GM23338 (cell line): ENCODE measurements at regions not wholly inside any gene's neighbourhood (a gene's known extent, or its start where the extent isn't known, plus 50 kb on each side); places are given as distances from the start of the nearest gene placed in this dataset.

Experiments used
- ATAC-seq: fragments of 200-7000 bp; cut with Tn5 transposase; 3 replicates; pipeline ENCODE4 v1.9.1; 2020
- DNase-seq: peaks from one replicate; pipeline ENCODE4 v3.0.0-alpha.2; 2015; ENCODE audit warnings: low spot score
- H2AFZ ChIP-seq: fragments of 200-600 bp; sonication (generic); 2 replicates; pipeline ENCODE4 v1.8.0; 2016; ENCODE audit warnings: antibody characterized with exemption, mild to moderate bottlenecking, moderate library complexity
- H3F3A ChIP-seq: fragments of 200-600 bp; sonication (generic); replicated peaks from 2 replicates; pipeline ENCODE4 v1.8.0; 2017; ENCODE audit warnings: antibody characterized with exemption, mixed run types, low read depth
- H3K27ac ChIP-seq: fragments of 200-600 bp; sonication (generic); 2 replicates; pipeline ENCODE4 v1.6.1; 2016; ENCODE audit warnings: low read depth
- H3K27me3 ChIP-seq: fragments of 200-600 bp; sonication (generic); 2 replicates; pipeline ENCODE4 v1.8.0; 2016; ENCODE audit warnings: mild to moderate bottlenecking, mixed run types, moderate library complexity; ENCODE audit not compliant: insufficient read depth
- H3K36me3 ChIP-seq: fragments of 200-600 bp; sonication (generic); 2 replicates; pipeline ENCODE4 v1.8.0; 2016; ENCODE audit warnings: mild to moderate bottlenecking; ENCODE audit not compliant: insufficient read depth
- H3K4me1 ChIP-seq: fragments of 200-600 bp; sonication (generic); 2 replicates; pipeline ENCODE4 v1.8.0; 2016; ENCODE audit warnings: mild to moderate bottlenecking, moderate library complexity; ENCODE audit not compliant: insufficient read depth
- H3K4me2 ChIP-seq: fragments of 200-600 bp; sonication (generic); 2 replicates; pipeline ENCODE4 v1.7.1; 2017; ENCODE audit warnings: mixed run types
- H3K4me3 ChIP-seq: fragments of 200-600 bp; sonication (generic); 2 replicates; pipeline ENCODE4 v1.6.1; 2016; ENCODE audit warnings: mixed run types
- H3K79me2 ChIP-seq: fragments of 200-600 bp; sonication (generic); replicated peaks from 2 replicates; pipeline ENCODE4 v1.8.0; 2017; ENCODE audit warnings: mild to moderate bottlenecking; ENCODE audit not compliant: insufficient read depth
- H3K9me2 ChIP-seq: fragments of 200-600 bp; sonication (generic); 2 replicates; pipeline ENCODE4 v1.8.0; 2017; ENCODE audit not compliant: insufficient read depth
- H4K20me1 ChIP-seq: fragments of 200-600 bp; sonication (generic); replicated peaks from 2 replicates; pipeline ENCODE4 v1.8.0; 2017; ENCODE audit warnings: mild to moderate bottlenecking; ENCODE audit not compliant: insufficient read depth
- H3K27ac Mint-ChIP-seq: 2 replicates; pipeline ENCODE4 v1.8.0; 2020; ENCODE audit warnings: inconsistent platforms, mild to moderate bottlenecking, moderate library complexity, mixed read lengths
- H3K27me3 Mint-ChIP-seq: 3 replicates; pipeline ENCODE4 v1.8.0; 2022; ENCODE audit warnings: low read depth, mild to moderate bottlenecking, moderate library complexity, mixed read lengths, inconsistent platforms; ENCODE audit not compliant: insufficient read depth, poor library complexity
- H3K36me3 Mint-ChIP-seq: 3 replicates; pipeline ENCODE4 v1.8.0; 2021; ENCODE audit warnings: low read depth, mild to moderate bottlenecking, inconsistent platforms, moderate library complexity, mixed read lengths
- H3K4me1 Mint-ChIP-seq: 3 replicates; pipeline ENCODE4 v1.8.0; 2020; ENCODE audit warnings: mild to moderate bottlenecking, inconsistent platforms, mixed read lengths
- H3K4me3 Mint-ChIP-seq: 3 replicates; pipeline ENCODE4 v1.8.0; 2021; ENCODE audit warnings: moderate library complexity, mild to moderate bottlenecking, inconsistent platforms, mixed read lengths
- H3K9me3 Mint-ChIP-seq: 3 replicates; pipeline ENCODE4 v1.8.0; 2020; ENCODE audit warnings: moderate library complexity, mild to moderate bottlenecking, inconsistent platforms, mixed read lengths
- CREB1 ChIP-seq: fragments of 250-450 bp; sonication (Bioruptor Pico); IDR thresholded peaks from 2 replicates; pipeline ENCODE4 v1.5.0; 2020; ENCODE audit warnings: low read depth, mild to moderate bottlenecking, moderate library complexity
- CTCF ChIP-seq, 2 experiments: fragments of 200-600 bp in 1 of 2; sonication (generic) in 1 of 2; conservative IDR thresholded peaks; 2 replicates each; pipeline versions ENCODE4 v1.5.1 to v1.6.1; 2016 to 2017; ENCODE audit warnings: antibody characterized with exemption in 2 of 2, low read depth in 2 of 2, mild to moderate bottlenecking in 2 of 2, moderate library complexity in 1 of 2
- ETS1 ChIP-seq: IDR thresholded peaks from 2 replicates; pipeline ENCODE4 v1.6.1; 2016; ENCODE audit warnings: antibody characterized with exemption
- EZH2 ChIP-seq: fragments of 200-600 bp; sonication (generic); IDR thresholded peaks from one replicate; pipeline ENCODE4 v1.8.0; 2017; ENCODE audit warnings: antibody characterized with exemption, mild to moderate bottlenecking, low read depth; ENCODE audit not compliant: unreplicated experiment
- EZH2phosphoT487 ChIP-seq: fragments of 200-600 bp; sonication (generic); IDR thresholded peaks from one replicate; pipeline ENCODE4 v1.8.1; 2018; ENCODE audit warnings: antibody characterized with exemption; ENCODE audit not compliant: unreplicated experiment
- JUNB ChIP-seq: IDR thresholded peaks from one replicate; pipeline ENCODE4 v1.6.1; 2016; ENCODE audit warnings: antibody characterized with exemption; ENCODE audit not compliant: unreplicated experiment
- NANOG ChIP-seq: IDR thresholded peaks from 2 replicates; pipeline ENCODE4 v1.6.1; 2016; ENCODE audit warnings: antibody characterized with exemption, borderline replicate concordance
- POLR2AphosphoS5 ChIP-seq: IDR thresholded peaks from 2 replicates; pipeline ENCODE4 v1.6.1; 2016; ENCODE audit warnings: antibody characterized with exemption, low read depth
- REST ChIP-seq: IDR thresholded peaks from one replicate; pipeline ENCODE4 v1.6.1; 2018; ENCODE audit warnings: antibody characterized with exemption; ENCODE audit not compliant: unreplicated experiment
- STAT1 ChIP-seq: IDR thresholded peaks from one replicate; pipeline ENCODE4 v1.6.1; 2016; ENCODE audit warnings: antibody characterized with exemption; ENCODE audit not compliant: unreplicated experiment
- ZNF114 ChIP-seq: fragments of 250-450 bp; sonication (Bioruptor Pico); IDR thresholded peaks from 2 replicates; pipeline ENCODE4 v1.5.0; 2020; ENCODE audit warnings: mild to moderate bottlenecking, moderate library complexity
- ZNF331 ChIP-seq: fragments of 250-450 bp; sonication (Bioruptor Pico); IDR thresholded peaks from 2 replicates; pipeline ENCODE4 v1.5.0; 2020; ENCODE audit warnings: low read depth, mild to moderate bottlenecking, moderate library complexity

- TF ChIP-seq REST: no peak
- no peak for TF ChIP-seq EZH2phosphoT487
- TF ChIP-seq ZNF114 (CRISPR knock-in tag): no peak
- TF ChIP-seq ZNF331 (CRISPR knock-in tag): no peak
- TF ChIP-seq POLR2AphosphoS5: no peak
- TF ChIP-seq CREB1 (CRISPR knock-in tag): no peak
- no peak for TF ChIP-seq STAT1
- TF ChIP-seq NANOG: no peak
- no peak for TF ChIP-seq CTCF (conservative IDR thresholded peaks at IDR 0.05; ENCODE audit: low read depth in 2 of 2)
- no peak for TF ChIP-seq EZH2
- TF ChIP-seq ETS1: no peak
- no peak for TF ChIP-seq JUNB
Measured at GRCh38 chr7:42572561-42572960, 335.6 kb upstream of the GLI3 start (continued).

- H3K4me3 ChIP-seq: no peak overlapping the region
- H2AFZ ChIP-seq: no peak overlapping the region
- TF ChIP-seq REST: no peak
- no peak for TF ChIP-seq CREB1 (CRISPR knock-in tag)
- no peak for TF ChIP-seq JUNB
- no peak for TF ChIP-seq STAT1
- no peak for TF ChIP-seq NANOG
- no peak for TF ChIP-seq ETS1
- no peak for TF ChIP-seq CTCF (conservative IDR thresholded peaks at IDR 0.05; ENCODE audit: low read depth in 2 of 2)
- H3K27me3 Mint-ChIP-seq: no peaks in the 10 kb centered on the region
- no peaks in the 10 kb centered on the region for H4K20me1 ChIP-seq
- H3K4me1 Mint-ChIP-seq: peaks cover 3% of the 10 kb centered on the region; the same call in 1 of the 3 replicates
- no peaks in the 10 kb centered on the region for H3K27me3 ChIP-seq
- no peak overlapping the region for H3K27ac ChIP-seq
- no peaks in the 10 kb centered on the region for H3F3A ChIP-seq
- H3K4me1 ChIP-seq: no peaks in the 10 kb centered on the region
- ATAC-seq: no peak
- no peaks in the 10 kb centered on the region for H3K36me3 ChIP-seq
- H3K27ac Mint-ChIP-seq: no peak overlapping the region
- no peak for DNase-seq
- H3K36me3 Mint-ChIP-seq: peaks cover 10% of the 10 kb centered on the region
- no peak overlapping the region for H3K4me3 Mint-ChIP-seq
- H3K4me2 ChIP-seq: no peak overlapping the region
- no peaks in the 10 kb centered on the region for H3K79me2 ChIP-seq
- H3K9me2 ChIP-seq: no peaks in the 10 kb centered on the region
- H3K9me3 Mint-ChIP-seq: peaks cover 15% of the 10 kb centered on the region
Measured at GRCh38 chr7:42572056-42572455, 335.0 kb upstream of the GLI3 start.
